ENCODE measurements at regions not wholly inside any gene's neighbourhood (a gene's known extent, or its start where the extent isn't known, plus 50 kb on each side); places are given as distances from the start of the nearest gene placed in this dataset.
"Not testable (repeated sequence)": the region's sequence is repeated elsewhere in the genome, so short reads cannot be mapped to it uniquely, and the experiment has no call there.

DNA sequence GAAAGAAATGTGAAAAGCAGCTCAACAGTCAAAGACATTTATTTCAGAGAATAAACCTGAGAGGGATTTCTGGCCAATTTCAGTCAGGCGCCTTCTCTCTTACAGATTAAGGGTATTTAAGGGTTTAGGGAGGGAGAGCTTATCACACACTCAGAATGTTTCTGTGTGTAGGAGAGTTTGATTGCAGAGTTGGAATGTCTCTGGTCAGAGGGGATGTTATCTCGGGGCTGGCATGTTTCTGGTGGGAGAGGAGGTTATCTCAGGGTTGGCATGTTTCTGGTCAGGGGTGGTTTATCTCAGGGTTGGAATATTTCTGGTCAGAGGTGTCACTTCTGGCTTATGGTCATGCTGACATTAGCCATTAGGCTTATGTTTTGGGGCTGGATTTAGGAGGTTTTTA lies 1920.5 kb upstream of the PCDH7 start:
- Mint-ChIP-seq H3K4me1 (ENCODE audit: low read depth) (no peaks in the 10 kb centered on the region), H3K36me3 (ENCODE audit: low read depth) (no peaks in the 10 kb centered on the region), H3K27ac (no peak overlapping the region), H3K27me3 (ENCODE audit: low read depth) (no peaks in the 10 kb centered on the region), H3K4me3 (no peak overlapping the region), H3K9me3 (peaks cover 2% of the 10 kb centered on the region)
- CTCF ChIA-PET, result interaction anchor here (0.6 kb wide), 1 partner anchor 820 kb away, joined by 3 read pairs; no protein-coding TSS in a partner anchor
- DNase-seq, result no peak
- intact Hi-C loops (cut with micrococcal nuclease), result no loop called here

DNA sequence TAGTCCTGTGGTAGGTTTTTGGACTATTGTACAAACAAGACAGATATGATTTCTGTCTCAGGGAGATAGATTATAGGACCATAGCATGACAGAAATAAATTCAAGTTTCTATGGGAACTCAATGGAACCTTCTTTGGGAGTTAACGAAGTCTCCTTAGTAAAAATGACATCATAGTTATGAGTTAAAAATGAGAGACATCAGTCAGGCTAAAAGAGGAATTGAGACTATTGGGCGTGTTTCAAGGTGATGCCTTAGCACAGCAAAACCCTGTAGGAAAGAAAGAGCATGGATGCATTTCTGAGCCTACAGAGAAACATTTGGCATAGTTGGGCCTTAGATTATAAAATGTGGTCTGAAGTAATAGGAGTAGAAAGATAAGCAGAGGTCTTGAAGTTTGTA lies 1909.1 kb upstream of the PCDH7 start:
- H3K36me3 Mint-ChIP-seq (ENCODE audit: low read depth), result no peaks in the 10 kb centered on the region
- H3K4me1 Mint-ChIP-seq (ENCODE audit: low read depth), result no peaks in the 10 kb centered on the region
- no peaks in the 10 kb centered on the region for H3K27me3 Mint-ChIP-seq (ENCODE audit: low read depth)
- H3K9me3 Mint-ChIP-seq, result peaks cover 17% of the 10 kb centered on the region
- H3K27ac Mint-ChIP-seq, result no peak overlapping the region
- DNase-seq, result no peak
- CTCF ChIA-PET, result no interaction called here
- intact Hi-C loops (cut with micrococcal nuclease), result no loop called here
- no peak overlapping the region for H3K4me3 Mint-ChIP-seq

DNA sequence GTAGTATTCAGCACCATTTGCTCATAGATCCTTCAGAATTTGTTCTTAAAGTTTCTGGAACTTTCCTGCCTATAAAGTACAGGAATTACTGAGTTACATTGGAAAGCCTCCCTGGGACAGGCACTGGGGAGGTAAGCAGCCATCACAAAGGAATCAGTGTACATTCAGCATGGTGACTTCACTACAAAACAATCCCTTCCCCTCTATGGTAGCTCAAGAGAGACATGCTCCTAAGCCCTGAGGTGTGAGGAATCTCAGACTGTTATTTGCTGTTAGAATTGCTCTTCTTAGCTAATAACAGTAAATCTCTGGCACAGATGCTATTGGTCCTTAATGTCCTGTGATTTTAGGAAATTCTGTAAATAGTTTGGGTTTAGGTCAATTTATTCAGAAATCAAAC lies 1898.0 kb upstream of the PCDH7 start:
- Mint-ChIP-seq H3K27ac (no peak overlapping the region), H3K36me3 (ENCODE audit: low read depth) (no peaks in the 10 kb centered on the region), H3K4me1 (ENCODE audit: low read depth) (no peaks in the 10 kb centered on the region), H3K9me3 (peaks cover 11% of the 10 kb centered on the region), H3K4me3 (no peak overlapping the region), H3K27me3 (ENCODE audit: low read depth) (no peaks in the 10 kb centered on the region)
- intact Hi-C loops (cut with micrococcal nuclease), result no loop called here
- CTCF ChIA-PET, result no interaction called here
- DNase-seq, result no peak

DNA sequence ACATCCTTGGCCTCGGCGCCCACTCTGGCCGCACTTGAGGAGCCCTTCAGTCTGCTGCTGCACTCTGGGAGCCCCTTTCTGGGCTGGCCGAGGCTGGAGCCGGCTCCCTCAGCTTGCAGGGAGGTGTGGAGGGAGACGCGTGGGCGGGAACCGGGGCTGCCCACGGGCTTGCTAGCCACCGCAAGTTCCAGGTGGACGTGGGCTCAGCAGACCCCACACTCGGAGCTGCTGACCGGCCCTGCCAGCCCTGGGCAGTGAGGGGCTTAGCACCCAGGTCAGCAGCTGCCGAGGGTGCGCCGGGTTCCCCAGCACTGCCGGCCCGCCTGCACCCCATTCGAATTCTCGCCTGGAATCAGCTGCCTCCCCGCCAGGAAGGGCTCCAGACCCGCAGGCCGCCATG lies 1892.3 kb upstream of the PCDH7 start:
- CTCF ChIA-PET, result no interaction called here
- no peak for DNase-seq
- H3K27ac Mint-ChIP-seq, result no peak overlapping the region
- H3K36me3 Mint-ChIP-seq (ENCODE audit: low read depth), result no peaks in the 10 kb centered on the region
- no peaks in the 10 kb centered on the region for H3K27me3 Mint-ChIP-seq (ENCODE audit: low read depth)
- H3K4me1 Mint-ChIP-seq (ENCODE audit: low read depth), result no peaks in the 10 kb centered on the region
- intact Hi-C loops (cut with micrococcal nuclease), result no loop called here
- no peak overlapping the region for H3K4me3 Mint-ChIP-seq
- H3K9me3 Mint-ChIP-seq, result peaks cover 13% of the 10 kb centered on the region

DNA sequence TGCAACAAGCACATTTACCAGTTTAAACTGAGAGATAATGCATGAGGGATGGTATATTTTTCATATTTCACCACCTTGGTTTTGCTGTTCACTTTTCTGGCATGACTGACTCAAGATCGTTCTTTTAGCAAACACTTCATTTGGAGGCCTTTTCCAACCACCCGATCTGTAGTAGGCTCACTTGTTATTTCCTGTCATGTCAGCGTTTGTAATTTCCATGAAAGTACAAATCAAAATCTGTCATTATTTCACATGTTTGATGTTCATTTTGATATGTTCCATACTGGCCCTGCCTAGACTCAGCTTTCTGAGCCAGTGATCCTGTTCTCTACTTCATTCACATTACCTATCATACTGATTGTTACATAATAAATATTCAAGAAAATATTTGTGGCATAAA lies 1888.3 kb upstream of the PCDH7 start:
- no peaks in the 10 kb centered on the region for H3K36me3 Mint-ChIP-seq (ENCODE audit: low read depth)
- intact Hi-C loops (cut with micrococcal nuclease), result no loop called here
- CTCF ChIA-PET, result no interaction called here

DNA sequence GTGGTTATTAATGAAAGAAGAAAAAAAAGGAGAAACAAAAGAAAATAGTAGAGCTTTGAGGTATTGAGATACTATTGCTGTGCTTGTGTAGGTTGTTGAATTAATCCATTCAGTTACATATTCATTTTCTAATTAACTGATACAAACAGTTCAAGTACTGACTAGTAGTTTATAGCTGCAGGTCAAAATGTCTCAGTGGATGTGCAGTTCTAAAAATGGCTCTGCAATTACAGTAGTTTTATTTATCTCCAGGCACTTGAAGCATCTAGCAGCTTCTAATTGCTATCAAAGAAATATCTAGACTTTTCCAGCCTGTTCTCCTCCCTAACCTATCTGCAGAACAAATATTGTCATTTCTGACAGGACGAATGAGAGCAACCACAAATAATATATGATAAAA lies 1887.7 kb upstream of the PCDH7 start:
- intact Hi-C loops (cut with micrococcal nuclease), result no loop called here
- no peaks in the 10 kb centered on the region for H3K36me3 Mint-ChIP-seq (ENCODE audit: low read depth)
- H3K4me1 Mint-ChIP-seq (ENCODE audit: low read depth), result no peaks in the 10 kb centered on the region
- DNase-seq, result no peak
- no peak overlapping the region for H3K4me3 Mint-ChIP-seq
- CTCF ChIA-PET, result no interaction called here
- H3K9me3 Mint-ChIP-seq, result peaks cover 9% of the 10 kb centered on the region
- H3K27me3 Mint-ChIP-seq (ENCODE audit: low read depth), result no peaks in the 10 kb centered on the region
- H3K27ac Mint-ChIP-seq, result no peak overlapping the region

More for the DNA sequence above, 1888.3 kb upstream of the PCDH7 start:
- H3K4me3 Mint-ChIP-seq, result no peak overlapping the region
- no peaks in the 10 kb centered on the region for H3K4me1 Mint-ChIP-seq (ENCODE audit: low read depth)
- peaks cover 13% of the 10 kb centered on the region for H3K9me3 Mint-ChIP-seq
- H3K27me3 Mint-ChIP-seq (ENCODE audit: low read depth), result no peaks in the 10 kb centered on the region
- H3K27ac Mint-ChIP-seq, result no peak overlapping the region
- DNase-seq, result no peak

DNA sequence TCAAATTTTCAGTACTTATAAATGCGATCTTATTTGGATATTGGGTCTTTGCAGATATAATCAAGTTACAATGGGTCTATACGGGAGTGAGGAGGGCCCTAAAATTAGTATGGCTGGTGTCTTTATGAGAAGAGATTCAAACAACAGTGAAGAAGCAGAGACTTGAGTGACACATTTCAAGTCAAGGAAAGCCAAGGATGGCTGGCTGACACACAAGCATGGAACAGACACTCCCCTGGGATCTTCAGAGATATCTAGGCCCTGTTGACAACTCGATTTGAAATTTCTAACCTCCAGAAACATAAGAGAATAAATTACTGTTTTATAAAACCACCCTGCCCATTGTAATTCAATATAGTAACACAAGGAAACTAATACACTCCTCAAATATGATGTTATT lies 1886.0 kb upstream of the PCDH7 start:
- Mint-ChIP-seq H3K4me3 (no peak overlapping the region), H3K36me3 (ENCODE audit: low read depth) (no peaks in the 10 kb centered on the region), H3K27ac (no peak overlapping the region), H3K4me1 (ENCODE audit: low read depth) (no peaks in the 10 kb centered on the region), H3K27me3 (ENCODE audit: low read depth) (no peaks in the 10 kb centered on the region), H3K9me3 (peaks cover 9% of the 10 kb centered on the region)
- CTCF ChIA-PET, result no interaction called here
- intact Hi-C loops (cut with micrococcal nuclease), result no loop called here
- DNase-seq, result no peak

DNA sequence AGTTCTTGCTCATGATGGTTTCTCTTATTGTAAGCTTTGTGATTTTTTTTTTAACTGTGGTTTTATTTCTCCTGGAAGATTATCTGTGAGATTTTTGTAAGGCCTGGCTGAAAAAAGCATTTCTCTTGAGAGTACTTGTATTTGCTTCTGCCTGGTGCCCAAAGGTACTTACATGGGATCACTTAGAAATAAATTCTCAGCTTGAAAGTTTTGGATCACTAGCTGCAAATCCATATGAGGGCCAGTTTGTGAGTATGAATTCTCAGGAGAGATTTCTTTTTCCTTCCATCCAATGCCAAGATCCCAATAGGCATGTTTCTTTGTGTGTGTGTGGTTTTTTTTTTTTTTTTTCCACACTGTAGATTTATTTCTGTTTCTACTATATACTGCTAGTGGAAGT lies 1884.7 kb upstream of the PCDH7 start:
- no peaks in the 10 kb centered on the region for H3K36me3 Mint-ChIP-seq (ENCODE audit: low read depth)
- no peak for DNase-seq
- no peaks in the 10 kb centered on the region for H3K27me3 Mint-ChIP-seq (ENCODE audit: low read depth)
- CTCF ChIA-PET, result no interaction called here
- no peaks in the 10 kb centered on the region for H3K4me1 Mint-ChIP-seq (ENCODE audit: low read depth)
- no peak overlapping the region for H3K27ac Mint-ChIP-seq
- peaks cover 8% of the 10 kb centered on the region for H3K9me3 Mint-ChIP-seq
- no peak overlapping the region for H3K4me3 Mint-ChIP-seq
- intact Hi-C loops (cut with micrococcal nuclease), result no loop called here

DNA sequence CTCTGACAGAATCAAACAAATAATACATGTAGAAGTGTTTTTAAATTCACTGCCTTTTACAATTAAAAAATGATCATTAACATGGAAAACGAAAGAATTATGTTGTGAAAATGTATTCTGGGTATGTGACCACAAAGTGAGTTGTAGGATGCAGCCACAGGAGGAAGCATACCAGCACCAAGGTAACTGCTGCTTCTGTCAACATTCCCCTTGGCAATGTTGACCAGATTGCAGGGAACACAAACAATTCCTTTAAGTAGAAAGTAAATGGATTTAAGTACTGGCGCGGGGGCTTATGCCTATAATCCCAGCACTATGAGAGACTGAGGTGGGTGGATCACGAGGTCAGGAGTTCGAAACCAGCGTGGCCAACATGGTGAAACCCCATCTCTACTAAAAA lies 1877.9 kb upstream of the PCDH7 start:
- Mint-ChIP-seq H3K4me3 (no peak overlapping the region), H3K27me3 (ENCODE audit: low read depth) (no peaks in the 10 kb centered on the region), H3K27ac (no peak overlapping the region), H3K36me3 (ENCODE audit: low read depth) (no peaks in the 10 kb centered on the region), H3K9me3 (peaks cover 18% of the 10 kb centered on the region), H3K4me1 (ENCODE audit: low read depth) (no peaks in the 10 kb centered on the region)
- CTCF ChIA-PET, result no interaction called here
- intact Hi-C loops (cut with micrococcal nuclease), result no loop called here
- no peak for DNase-seq

DNA sequence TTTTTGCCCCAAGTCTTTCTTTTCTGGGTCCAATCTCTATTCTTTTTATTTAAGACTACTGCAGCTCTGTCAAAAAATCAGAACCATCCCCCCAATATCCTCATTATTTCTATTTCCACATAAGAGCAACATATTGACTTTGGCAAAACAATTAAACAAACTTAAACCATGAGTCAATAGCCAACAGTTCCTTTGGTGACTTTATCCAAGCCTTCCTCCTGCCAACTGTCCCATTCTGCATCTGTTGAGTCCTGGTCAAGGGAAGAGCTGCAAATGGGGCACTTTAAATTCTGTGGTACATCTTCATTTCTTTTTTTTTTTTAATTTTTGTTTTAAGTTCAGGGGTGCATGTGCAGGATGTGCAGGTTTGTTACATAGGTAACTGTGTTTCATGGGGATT lies 1875.0 kb upstream of the PCDH7 start:
- no peak for DNase-seq
- Mint-ChIP-seq H3K36me3 (ENCODE audit: low read depth) (no peaks in the 10 kb centered on the region), H3K27me3 (ENCODE audit: low read depth) (no peaks in the 10 kb centered on the region), H3K4me3 (no peak overlapping the region), H3K27ac (no peak overlapping the region), H3K4me1 (ENCODE audit: low read depth) (no peaks in the 10 kb centered on the region), H3K9me3 (peaks cover 24% of the 10 kb centered on the region)
- CTCF ChIA-PET, result no interaction called here
- intact Hi-C loops (cut with micrococcal nuclease), result no loop called here

DNA sequence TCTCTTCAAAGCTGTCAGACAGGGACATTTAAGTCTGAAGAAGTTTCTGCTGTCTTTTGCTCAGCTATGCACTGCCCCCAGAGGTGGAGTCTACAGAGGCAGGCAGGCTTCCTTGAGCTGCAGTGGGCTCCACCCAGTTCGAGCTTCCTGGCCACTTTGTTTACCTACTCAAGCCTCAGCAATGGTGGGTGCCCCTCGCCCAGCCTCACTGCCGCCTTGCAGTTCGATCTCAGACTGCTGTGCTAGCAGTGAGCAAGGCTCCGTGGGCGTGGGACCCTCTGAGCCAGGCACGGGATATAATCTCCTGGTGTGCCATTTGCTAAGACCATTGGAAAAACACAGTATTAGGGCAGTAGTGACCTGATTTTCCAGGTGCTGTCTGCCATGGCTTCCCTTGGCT lies 1863.1 kb upstream of the PCDH7 start:
- H3K4me1 Mint-ChIP-seq (ENCODE audit: low read depth); intact Hi-C loops (cut with micrococcal nuclease): not testable (repeated sequence)

DNA sequence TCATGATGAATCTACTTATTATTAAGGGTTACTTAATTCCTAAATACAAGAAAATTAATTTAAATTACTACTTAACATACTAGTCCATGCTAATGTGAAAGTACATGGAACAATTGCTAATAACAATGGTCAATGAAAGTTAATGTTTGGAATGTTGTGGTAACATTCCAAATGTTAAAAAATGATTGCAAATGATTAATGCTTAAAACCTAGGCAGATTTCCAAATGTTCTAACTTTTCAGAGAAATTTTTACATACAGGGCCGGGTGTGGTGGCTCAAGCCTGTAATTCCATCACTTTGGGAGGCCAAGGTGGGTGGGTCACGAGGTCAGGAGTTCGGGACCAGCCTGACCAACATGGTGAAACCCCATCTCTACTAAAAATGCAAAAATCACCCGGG lies 1851.3 kb upstream of the PCDH7 start:
- no peak overlapping the region for H3K4me3 Mint-ChIP-seq
- H3K27me3 Mint-ChIP-seq (ENCODE audit: low read depth), result no peaks in the 10 kb centered on the region
- no peaks in the 10 kb centered on the region for H3K36me3 Mint-ChIP-seq (ENCODE audit: low read depth)
- intact Hi-C loops (cut with micrococcal nuclease), result no loop called here
- H3K27ac Mint-ChIP-seq, result no peak overlapping the region
- no peaks in the 10 kb centered on the region for H3K4me1 Mint-ChIP-seq (ENCODE audit: low read depth)
- peaks cover 6% of the 10 kb centered on the region for H3K9me3 Mint-ChIP-seq
- DNase-seq, result no peak
- CTCF ChIA-PET, result no interaction called here

More for the DNA sequence above, 1863.1 kb upstream of the PCDH7 start:
- peaks cover 14% of the 10 kb centered on the region for H3K9me3 Mint-ChIP-seq
- H3K4me3 Mint-ChIP-seq; H3K27me3 Mint-ChIP-seq (ENCODE audit: low read depth); CTCF ChIA-PET; H3K36me3 Mint-ChIP-seq (ENCODE audit: low read depth); DNase-seq; H3K27ac Mint-ChIP-seq: not testable (repeated sequence)

DNA sequence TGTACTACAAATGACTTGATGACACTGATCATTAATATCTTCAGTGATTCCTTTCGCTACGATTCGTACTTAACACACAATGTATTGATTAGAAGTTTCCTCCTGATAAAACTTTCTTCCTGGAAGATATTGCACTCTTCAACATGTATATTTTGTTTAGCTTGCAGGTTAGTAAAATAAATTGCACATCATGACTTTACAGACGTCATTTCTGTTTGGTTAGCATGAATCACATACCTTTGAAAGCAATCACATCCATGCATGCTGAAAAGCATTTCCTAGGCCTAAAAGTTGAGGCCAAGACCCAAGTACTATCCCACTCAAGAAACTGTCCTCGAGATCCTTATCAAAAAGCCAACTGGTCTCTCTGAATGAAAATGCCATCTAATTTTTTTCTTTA lies 1841.0 kb upstream of the PCDH7 start:
- intact Hi-C loops (cut with micrococcal nuclease), result no loop called here
- Mint-ChIP-seq H3K4me3 (no peak overlapping the region), H3K9me3 (peaks cover 5% of the 10 kb centered on the region), H3K27ac (no peak overlapping the region), H3K36me3 (ENCODE audit: low read depth) (no peaks in the 10 kb centered on the region), H3K27me3 (ENCODE audit: low read depth) (no peaks in the 10 kb centered on the region), H3K4me1 (ENCODE audit: low read depth) (no peaks in the 10 kb centered on the region)
- CTCF ChIA-PET, result no interaction called here
- DNase-seq, result no peak

DNA sequence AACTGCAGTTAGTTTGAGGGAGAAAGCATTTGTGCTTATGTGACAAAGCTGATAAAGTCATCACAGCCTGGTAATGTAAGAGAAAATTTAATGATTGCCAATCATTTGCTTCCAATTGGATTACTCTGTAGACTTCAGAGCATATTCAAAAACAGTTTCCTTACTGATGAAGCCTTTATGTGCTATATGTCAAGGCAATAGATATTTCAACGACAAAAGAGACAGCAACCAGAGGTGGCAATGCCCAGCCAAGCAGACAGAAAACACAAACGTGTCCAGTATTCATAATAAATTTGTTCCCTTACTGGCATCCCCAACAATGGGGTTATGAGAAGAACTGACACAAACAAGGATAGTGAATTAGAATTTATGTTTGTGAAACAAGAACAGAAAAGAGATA lies 1840.3 kb upstream of the PCDH7 start:
- no peaks in the 10 kb centered on the region for H3K27me3 Mint-ChIP-seq (ENCODE audit: low read depth)

More for the DNA sequence above, 1840.3 kb upstream of the PCDH7 start:
- no peaks in the 10 kb centered on the region for H3K4me1 Mint-ChIP-seq (ENCODE audit: low read depth)
- H3K4me3 Mint-ChIP-seq, result no peak overlapping the region
- no peak overlapping the region for H3K27ac Mint-ChIP-seq
- CTCF ChIA-PET, result no interaction called here
- H3K36me3 Mint-ChIP-seq (ENCODE audit: low read depth), result no peaks in the 10 kb centered on the region
- no peak for DNase-seq
- intact Hi-C loops (cut with micrococcal nuclease), result no loop called here
- H3K9me3 Mint-ChIP-seq, result peaks cover 5% of the 10 kb centered on the region
